ENCODE measurements at regions not wholly inside any gene's neighbourhood (a gene's known extent, or its start where the extent isn't known, plus 50 kb on each side); places are given as distances from the start of the nearest gene placed in this dataset.

DNA sequence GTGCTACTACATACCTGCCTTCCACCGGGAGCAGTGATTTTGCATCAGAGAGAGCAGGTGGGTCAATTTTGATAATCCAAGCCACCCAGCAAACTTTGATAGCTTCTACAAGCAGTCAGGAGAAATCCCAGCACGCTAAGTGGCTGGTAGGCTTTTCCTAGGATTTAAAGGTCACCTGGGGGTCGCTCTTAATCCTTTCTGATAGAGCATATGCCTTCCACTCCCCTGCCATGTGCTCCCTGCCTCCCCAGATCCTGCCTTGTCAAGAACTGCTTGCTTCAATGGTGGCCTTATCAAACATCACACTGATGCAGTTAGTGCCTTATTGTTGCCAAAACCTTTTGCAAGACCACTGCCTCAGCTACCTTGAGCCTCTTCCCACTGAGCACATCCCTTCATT is 462.3 kb upstream of the MEX3C start:
- H3K27me3 ChIP-seq (ENCODE audit: insufficient read depth, low read length), result no peaks in the 10 kb centered on the region
- H2AFZ ChIP-seq (ENCODE audit: low read depth, low read length, poor library complexity, severe bottlenecking), result no peak overlapping the region
- intact Hi-C loops (cut with micrococcal nuclease), result loop anchor here (10.0 kb wide), 1 partner anchor 1725 kb away; no protein-coding TSS in a partner anchor
- H3K9me2 ChIP-seq (ENCODE audit: insufficient read depth), result no peaks in the 10 kb centered on the region
- no peaks in the 10 kb centered on the region for H3K36me3 ChIP-seq (ENCODE audit: control insufficient read depth in 1 of 2, insufficient read depth in 2 of 2, low read length in 2 of 2)
- CTCF ChIA-PET, result no interaction called here
- POLR2A ChIA-PET, result no interaction called here
- H3K79me2 ChIP-seq (ENCODE audit: insufficient read depth, low read length), result no peaks in the 10 kb centered on the region
- RAD21 ChIA-PET (ENCODE audit: low non-redundant PET in 1 of 2, low total read pairs in 2 of 2, uncharacterized antibody in 2 of 2, unreplicated experiment in 2 of 2), result no interaction called here
- TF ChIP-seq EGR1 (IDR thresholded peaks at IDR 0.05; ENCODE audit: low read depth) (no peak), JUND (IDR thresholded peaks at IDR 0.05) (no peak), CEBPB (IDR thresholded peaks at IDR 0.05; ENCODE audit: low read depth) (no peak), ELF1 (IDR thresholded peaks at IDR 0.05; ENCODE audit: borderline replicate concordance, low read depth) (no peak), EZH2phosphoT487 (IDR thresholded peaks at IDR 0.05; ENCODE audit: borderline replicate concordance) (no peak), EZH2 (IDR thresholded peaks at IDR 0.05) (no peak)
- TF ChIP-seq, protein P1, sequence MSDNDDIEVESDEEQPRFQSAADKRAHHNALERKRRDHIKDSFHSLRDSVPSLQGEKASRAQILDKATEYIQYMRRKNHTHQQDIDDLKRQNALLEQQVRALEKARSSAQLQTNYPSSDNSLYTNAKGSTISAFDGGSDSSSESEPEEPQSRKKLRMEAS (IDR thresholded peaks at IDR 0.05), result no peak
- DNase-seq (ENCODE audit: low read depth, low spot score), result no peak
- no peak overlapping the region for H3K4me3 ChIP-seq (replicated peaks in 1 of 2; ENCODE audit: low read depth in 1 of 2, low read length in 2 of 2)
- no TSS peak for BruUV-seq (replicated peaks)
- no peak overlapping the region for H3K27ac ChIP-seq (ENCODE audit: low read depth, low read length)
- H4K20me1 ChIP-seq (ENCODE audit: insufficient read depth), result no peaks in the 10 kb centered on the region
- no peak for ATAC-seq
- no peaks in the 10 kb centered on the region for H3K4me1 ChIP-seq (ENCODE audit: control insufficient read depth in 1 of 2, insufficient read depth in 2 of 2, low read length in 2 of 2)
- H3K9me3 ChIP-seq (ENCODE audit: control insufficient read depth in 1 of 2, insufficient read depth in 1 of 2, low read depth in 1 of 2, low read length in 2 of 2), result no peaks in the 10 kb centered on the region
- no peak overlapping the region for H3K9ac ChIP-seq (ENCODE audit: low read length)
- H3K4me2 ChIP-seq (ENCODE audit: low read length), result no peak overlapping the region

DNA sequence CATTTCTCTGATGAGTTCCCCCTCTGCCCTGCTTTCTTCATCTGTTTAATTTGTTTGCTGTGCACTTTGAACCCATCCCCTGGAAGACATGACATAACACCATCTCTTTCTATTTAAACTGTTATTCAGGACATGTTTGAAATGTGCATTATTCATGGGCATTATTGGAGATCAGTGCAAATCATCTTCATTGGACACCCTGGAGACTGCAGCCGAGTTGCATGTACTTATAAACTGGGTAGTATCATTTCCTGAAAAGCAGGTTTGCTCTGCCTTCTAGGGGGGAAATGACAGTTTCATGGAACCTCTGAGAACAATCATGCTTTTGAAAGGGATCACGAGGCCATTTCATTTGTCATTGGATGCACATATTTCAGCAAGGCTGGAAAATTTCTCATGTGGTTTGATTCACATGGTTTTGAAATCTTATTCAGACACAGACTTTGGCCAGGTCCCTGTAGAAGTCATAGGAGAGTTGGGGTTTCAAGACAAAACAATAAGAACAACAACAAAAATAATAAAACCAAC is 462.8 kb upstream of the MEX3C start:
- Histone ChIP-seq H3K79me2 (ENCODE audit: insufficient read depth, low read length) (no peaks in the 10 kb centered on the region), H3K36me3 (ENCODE audit: control insufficient read depth in 1 of 2, insufficient read depth in 2 of 2, low read length in 2 of 2) (no peaks in the 10 kb centered on the region), H3K4me3 (replicated peaks in 1 of 2; ENCODE audit: low read depth in 1 of 2, low read length in 2 of 2) (no peak overlapping the region), H3K27me3 (ENCODE audit: insufficient read depth, low read length) (no peaks in the 10 kb centered on the region), H3K9ac (ENCODE audit: low read length) (no peak overlapping the region), H3K4me1 (ENCODE audit: control insufficient read depth in 1 of 2, insufficient read depth in 2 of 2, low read length in 2 of 2) (no peaks in the 10 kb centered on the region), H3K4me2 (ENCODE audit: low read length) (no peak overlapping the region), H3K27ac (ENCODE audit: low read depth, low read length) (no peak overlapping the region), H3K9me3 (ENCODE audit: control insufficient read depth in 1 of 2, insufficient read depth in 1 of 2, low read depth in 1 of 2, low read length in 2 of 2) (no peaks in the 10 kb centered on the region), H4K20me1 (ENCODE audit: insufficient read depth) (no peaks in the 10 kb centered on the region), H2AFZ (ENCODE audit: low read depth, low read length, poor library complexity, severe bottlenecking) (no peak overlapping the region), H3K9me2 (ENCODE audit: insufficient read depth) (no peaks in the 10 kb centered on the region)
- intact Hi-C loops (cut with micrococcal nuclease), result loop anchor here (10.0 kb wide), 1 partner anchor 1725 kb away; no protein-coding TSS in a partner anchor
- BruUV-seq (replicated peaks), result no TSS peak
- ChIA-PET CTCF (no interaction called here), POLR2A (no interaction called here), RAD21 (ENCODE audit: low non-redundant PET in 1 of 2, low total read pairs in 2 of 2, uncharacterized antibody in 2 of 2, unreplicated experiment in 2 of 2) (no interaction called here)
- ATAC-seq (no peak), DNase-seq (ENCODE audit: low read depth, low spot score) (no peak)
- TF ChIP-seq CEBPB (IDR thresholded peaks at IDR 0.05; ENCODE audit: low read depth), result no peak
- TF ChIP-seq, protein P2, sequence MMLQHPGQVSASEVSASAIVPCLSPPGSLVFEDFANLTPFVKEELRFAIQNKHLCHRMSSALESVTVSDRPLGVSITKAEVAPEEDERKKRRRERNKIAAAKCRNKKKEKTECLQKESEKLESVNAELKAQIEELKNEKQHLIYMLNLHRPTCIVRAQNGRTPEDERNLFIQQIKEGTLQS (IDR thresholded peaks at IDR 0.05), result no peak
- TF ChIP-seq, protein P3, sequence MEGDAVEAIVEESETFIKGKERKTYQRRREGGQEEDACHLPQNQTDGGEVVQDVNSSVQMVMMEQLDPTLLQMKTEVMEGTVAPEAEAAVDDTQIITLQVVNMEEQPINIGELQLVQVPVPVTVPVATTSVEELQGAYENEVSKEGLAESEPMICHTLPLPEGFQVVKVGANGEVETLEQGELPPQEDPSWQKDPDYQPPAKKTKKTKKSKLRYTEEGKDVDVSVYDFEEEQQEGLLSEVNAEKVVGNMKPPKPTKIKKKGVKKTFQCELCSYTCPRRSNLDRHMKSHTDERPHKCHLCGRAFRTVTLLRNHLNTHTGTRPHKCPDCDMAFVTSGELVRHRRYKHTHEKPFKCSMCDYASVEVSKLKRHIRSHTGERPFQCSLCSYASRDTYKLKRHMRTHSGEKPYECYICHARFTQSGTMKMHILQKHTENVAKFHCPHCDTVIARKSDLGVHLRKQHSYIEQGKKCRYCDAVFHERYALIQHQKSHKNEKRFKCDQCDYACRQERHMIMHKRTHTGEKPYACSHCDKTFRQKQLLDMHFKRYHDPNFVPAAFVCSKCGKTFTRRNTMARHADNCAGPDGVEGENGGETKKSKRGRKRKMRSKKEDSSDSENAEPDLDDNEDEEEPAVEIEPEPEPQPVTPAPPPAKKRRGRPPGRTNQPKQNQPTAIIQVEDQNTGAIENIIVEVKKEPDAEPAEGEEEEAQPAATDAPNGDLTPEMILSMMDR (IDR thresholded peaks at IDR 0.05 in 2 of 3, conservative IDR thresholded peaks at IDR 0.05 in 1 of 3; ENCODE audit: borderline replicate concordance in 1 of 3, insufficient read depth in 1 of 3, low read depth in 2 of 3, low read length in 2 of 3), result no peak
- TF ChIP-seq EZH2phosphoT487 (IDR thresholded peaks at IDR 0.05; ENCODE audit: borderline replicate concordance), result no peak
- no peak for TF ChIP-seq ZFX (IDR thresholded peaks at IDR 0.05)
- no peak for TF ChIP-seq EZH2 (IDR thresholded peaks at IDR 0.05)
- TF ChIP-seq, protein P4, sequence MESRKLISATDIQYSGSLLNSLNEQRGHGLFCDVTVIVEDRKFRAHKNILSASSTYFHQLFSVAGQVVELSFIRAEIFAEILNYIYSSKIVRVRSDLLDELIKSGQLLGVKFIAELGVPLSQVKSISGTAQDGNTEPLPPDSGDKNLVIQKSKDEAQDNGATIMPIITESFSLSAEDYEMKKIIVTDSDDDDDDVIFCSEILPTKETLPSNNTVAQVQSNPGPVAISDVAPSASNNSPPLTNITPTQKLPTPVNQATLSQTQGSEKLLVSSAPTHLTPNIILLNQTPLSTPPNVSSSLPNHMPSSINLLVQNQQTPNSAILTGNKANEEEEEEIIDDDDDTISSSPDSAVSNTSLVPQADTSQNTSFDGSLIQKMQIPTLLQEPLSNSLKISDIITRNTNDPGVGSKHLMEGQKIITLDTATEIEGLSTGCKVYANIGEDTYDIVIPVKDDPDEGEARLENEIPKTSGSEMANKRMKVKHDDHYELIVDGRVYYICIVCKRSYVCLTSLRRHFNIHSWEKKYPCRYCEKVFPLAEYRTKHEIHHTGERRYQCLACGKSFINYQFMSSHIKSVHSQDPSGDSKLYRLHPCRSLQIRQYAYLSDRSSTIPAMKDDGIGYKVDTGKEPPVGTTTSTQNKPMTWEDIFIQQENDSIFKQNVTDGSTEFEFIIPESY (IDR thresholded peaks at IDR 0.05; ENCODE audit: extremely low read depth, insufficient replicate concordance, low read length), result no peak
- TF ChIP-seq RAD21 (IDR thresholded peaks at IDR 0.05; ENCODE audit: low read depth), result no peak
- TF ChIP-seq SRF (IDR thresholded peaks at IDR 0.05; ENCODE audit: low read depth), result no peak
- no peak for TF ChIP-seq ELF1 (IDR thresholded peaks at IDR 0.05; ENCODE audit: borderline replicate concordance, low read depth)
- no peak for TF ChIP-seq POLR2A (IDR thresholded peaks at IDR 0.05; ENCODE audit: borderline replicate concordance, extremely low read depth, insufficient read depth, insufficient read length)
- TF ChIP-seq, protein P1 (IDR thresholded peaks at IDR 0.05), result no peak
- no peak for TF ChIP-seq JUND (IDR thresholded peaks at IDR 0.05)
- no peak for TF ChIP-seq CBX3 (IDR thresholded peaks at IDR 0.05; ENCODE audit: low read depth)
- TF ChIP-seq SIN3A (IDR thresholded peaks at IDR 0.05; ENCODE audit: low read depth), result no peak
- TF ChIP-seq POLR2AphosphoS5 (IDR thresholded peaks at IDR 0.05; ENCODE audit: low read depth, low read length), result no peak

Data from HCT116 (cell line).